CD4-positive, alpha-beta memory T cell (primary cell): ENCODE measurements at regions not wholly inside any gene's neighbourhood (a gene's known extent, or its start where the extent isn't known, plus 50 kb on each side); places are given as distances from the start of the nearest gene placed in this dataset.

Experiments
- CTCF ChIA-PET: fragments of 350-600 bp; sonication (Branson Sonifier 250); formaldehyde crosslinking; loops from one replicate; lab custom pipeline; 2021; ENCODE audit warnings: inconsistent platforms; ENCODE audit not compliant: partially characterized antibody; lab: Charles Lee
- POLR2A ChIA-PET: fragments of 350-600 bp; sonication (Branson Sonifier 250); formaldehyde crosslinking; loops from one replicate; lab custom pipeline; 2021; ENCODE audit not compliant: partially characterized antibody; lab: Charles Lee
- DNase-seq, 5 donors: peaks; one replicate each; pipeline versions ENCODE4 v3.0.0 to v3.0.0-alpha.2; 2020 to 2022; ENCODE audit warnings: mixed read lengths in 1 of 5
- H3K27ac ChIP-seq: one replicate; pipeline ENCODE4 v1.7.0; 2013; ENCODE audit warnings: low read depth, low read length
- H3K27me3 ChIP-seq: 2 replicates; pipeline ENCODE4 v1.7.0; 2013; ENCODE audit warnings: mild to moderate bottlenecking, low read length, moderate library complexity; ENCODE audit not compliant: insufficient read depth
- H3K36me3 ChIP-seq: 2 replicates; pipeline ENCODE4 v1.7.0; 2013; ENCODE audit warnings: mild to moderate bottlenecking, low read length, moderate library complexity; ENCODE audit not compliant: insufficient read depth
- H3K4me1 ChIP-seq: 2 replicates; pipeline ENCODE4 v1.7.0; 2013; ENCODE audit warnings: mild to moderate bottlenecking, low read length, moderate library complexity; ENCODE audit not compliant: insufficient read depth
- H3K4me3 ChIP-seq, 2 donors: one replicate each; pipeline ENCODE4 v1.7.0; 2013; ENCODE audit warnings: low read length in 2 of 2, mild to moderate bottlenecking in 1 of 2
- H3K9me3 ChIP-seq, 2 donors: one replicate each; pipeline ENCODE4 v1.7.0; 2013; ENCODE audit warnings: low read length in 2 of 2, control low read depth in 1 of 2; ENCODE audit not compliant: control insufficient read depth in 1 of 2
- H3K27ac Mint-ChIP-seq, 7 donors: one replicate each; pipeline ENCODE4 v1.8.0; 2020 to 2021; ENCODE audit warnings: mixed read lengths in 7 of 7, mild to moderate bottlenecking in 6 of 7, inconsistent platforms in 3 of 7, moderate library complexity in 3 of 7
- H3K27me3 Mint-ChIP-seq, 2 donors: one replicate each; pipeline ENCODE4 v1.8.0; 2020 to 2021; ENCODE audit warnings: mixed read lengths in 2 of 2
- H3K36me3 Mint-ChIP-seq, 2 donors: one replicate each; pipeline ENCODE4 v1.8.0; 2020 to 2021; ENCODE audit warnings: mixed read lengths in 2 of 2, inconsistent platforms in 1 of 2, mild to moderate bottlenecking in 1 of 2
- H3K4me1 Mint-ChIP-seq, 4 donors: one replicate each; pipeline ENCODE4 v1.8.0; 2020 to 2021; ENCODE audit warnings: mixed read lengths in 4 of 4, mild to moderate bottlenecking in 1 of 4
- H3K4me3 Mint-ChIP-seq, 8 donors: one replicate each; pipeline ENCODE4 v1.8.0; 2020 to 2021; ENCODE audit warnings: mixed read lengths in 8 of 8, mild to moderate bottlenecking in 7 of 8, moderate library complexity in 6 of 8, inconsistent platforms in 3 of 8
- H3K9me3 Mint-ChIP-seq, 8 donors: one replicate each; pipeline ENCODE4 v1.8.0; 2020 to 2021; ENCODE audit warnings: mixed read lengths in 8 of 8, mild to moderate bottlenecking in 5 of 8, inconsistent platforms in 3 of 8, moderate library complexity in 1 of 8
- intact Hi-C: fragments of 100-400 bp; cut with micrococcal nuclease; formaldehyde crosslinking; loops from one replicate; pipeline ENCODE4 v1.15.1; 2023

DNA sequence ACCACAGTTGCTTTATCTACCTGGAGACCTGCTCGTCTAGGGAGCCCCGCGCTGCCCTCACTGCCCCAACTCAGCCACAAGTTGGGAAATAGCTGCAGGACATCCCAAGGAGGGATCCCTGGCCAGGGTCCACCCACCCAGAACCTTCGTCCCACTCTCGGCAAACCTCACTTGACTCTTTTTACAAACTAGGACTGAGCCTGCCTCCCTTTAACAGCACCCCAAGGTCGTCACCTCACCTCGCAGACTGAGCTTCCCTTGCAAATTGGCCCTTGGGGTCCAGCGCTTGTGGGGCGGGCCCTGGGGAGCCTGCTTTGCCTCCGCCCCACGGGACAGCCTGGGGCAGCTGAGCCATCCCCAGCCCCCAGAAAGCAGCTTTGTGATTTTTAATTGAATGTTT lies 1505.8 kb downstream of the TBC1D22A start:
- peaks cover 3 to 9% of the 10 kb centered on the region in 2 donors for H3K27me3 Mint-ChIP-seq
- H3K4me3 Mint-ChIP-seq, result no peak overlapping the region
- no peaks in the 10 kb centered on the region for H3K27me3 ChIP-seq
- no peak for DNase-seq
- no peak overlapping the region for H3K27ac ChIP-seq
- H3K4me1 ChIP-seq, result no peaks in the 10 kb centered on the region
- H3K9me3 Mint-ChIP-seq, result peaks cover 0 to 4% (median under 1%) of the 10 kb centered on the region in 8 donors
- POLR2A ChIA-PET, result no interaction called here
- no peaks in the 10 kb centered on the region for H3K9me3 ChIP-seq
- peak overlapping the region in 1 of 7 donors; percentile 45 for H3K27ac Mint-ChIP-seq
- no peak overlapping the region for H3K4me3 ChIP-seq
- H3K4me1 Mint-ChIP-seq, result no peaks in the 10 kb centered on the region
- CTCF ChIA-PET, result no interaction called here
- H3K36me3 Mint-ChIP-seq, result no peaks in the 10 kb centered on the region
- intact Hi-C loops, result no loop called here
- no peaks in the 10 kb centered on the region for H3K36me3 ChIP-seq

DNA sequence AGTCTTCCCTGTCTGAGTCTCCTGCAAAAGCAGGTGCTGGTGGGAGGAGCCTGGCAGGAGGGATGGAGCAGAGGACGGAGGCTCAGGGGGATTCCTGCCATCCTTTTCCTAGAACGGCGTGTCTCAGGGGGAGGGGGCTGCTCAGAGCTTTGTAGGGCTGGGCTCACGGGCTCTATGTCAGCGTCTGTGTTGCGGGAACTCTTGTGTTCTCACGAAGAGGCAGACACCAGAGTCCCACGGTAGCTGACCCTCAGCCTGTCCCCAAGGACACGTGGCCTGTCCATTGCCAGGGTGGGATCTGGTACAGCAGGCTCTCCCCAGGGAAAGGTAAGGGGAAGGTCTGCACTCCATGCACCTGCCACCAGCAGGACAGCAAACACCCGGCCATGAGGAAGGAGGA lies 1505.2 kb downstream of the TBC1D22A start:
- no peaks in the 10 kb centered on the region for H3K9me3 ChIP-seq
- H3K27me3 ChIP-seq, result no peaks in the 10 kb centered on the region
- no peaks in the 10 kb centered on the region for H3K36me3 Mint-ChIP-seq
- ChIA-PET POLR2A (no interaction called here), CTCF (no interaction called here)
- H3K27ac ChIP-seq, result no peak overlapping the region
- H3K4me3 Mint-ChIP-seq, result no peak overlapping the region
- no peaks in the 10 kb centered on the region for H3K36me3 ChIP-seq
- no peak for DNase-seq
- intact Hi-C loops, result no loop called here
- H3K4me1 ChIP-seq, result no peaks in the 10 kb centered on the region
- peaks cover 3 to 9% of the 10 kb centered on the region in 2 donors for H3K27me3 Mint-ChIP-seq
- no peak overlapping the region for H3K27ac Mint-ChIP-seq
- H3K9me3 Mint-ChIP-seq, result peaks cover 0 to 4% (median under 1%) of the 10 kb centered on the region in 8 donors
- no peaks in the 10 kb centered on the region for H3K4me1 Mint-ChIP-seq
- no peak overlapping the region for H3K4me3 ChIP-seq

DNA sequence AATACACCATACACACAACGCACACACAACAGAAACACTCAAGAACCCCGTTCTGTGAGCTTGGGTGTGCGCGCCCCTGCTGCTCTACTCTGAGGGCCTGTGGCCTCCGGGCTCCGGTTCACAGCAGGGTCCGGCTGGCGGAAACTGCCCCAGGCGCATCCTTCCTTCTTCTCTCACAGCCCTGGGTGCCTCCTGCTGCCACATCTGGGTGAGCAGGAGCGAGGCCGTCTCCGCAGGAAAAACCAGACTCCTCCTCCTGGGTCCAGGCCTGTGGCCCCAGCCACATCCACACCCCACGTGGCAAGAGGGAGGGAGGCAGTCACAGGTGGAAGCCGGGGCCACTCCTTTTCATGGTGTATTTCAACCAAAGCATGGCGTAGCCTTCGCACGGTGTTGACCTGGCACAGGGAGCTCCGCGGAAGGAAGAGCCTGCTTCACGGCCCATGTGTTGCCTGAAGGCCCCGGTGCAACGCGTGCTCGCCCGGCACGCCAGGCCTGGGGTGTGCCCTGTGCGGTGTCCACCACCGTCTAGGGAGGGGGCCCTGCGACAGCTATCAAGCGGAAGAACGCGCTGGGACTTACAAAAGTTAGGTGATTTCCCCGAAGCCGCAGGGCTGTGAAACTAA lies 1502.7 kb downstream of the TBC1D22A start:
- Mint-ChIP-seq H3K4me3 (no peak overlapping the region), H3K9me3 (peaks cover 0 to 4% (median 0%) of the 10 kb centered on the region in 8 donors)

DNA sequence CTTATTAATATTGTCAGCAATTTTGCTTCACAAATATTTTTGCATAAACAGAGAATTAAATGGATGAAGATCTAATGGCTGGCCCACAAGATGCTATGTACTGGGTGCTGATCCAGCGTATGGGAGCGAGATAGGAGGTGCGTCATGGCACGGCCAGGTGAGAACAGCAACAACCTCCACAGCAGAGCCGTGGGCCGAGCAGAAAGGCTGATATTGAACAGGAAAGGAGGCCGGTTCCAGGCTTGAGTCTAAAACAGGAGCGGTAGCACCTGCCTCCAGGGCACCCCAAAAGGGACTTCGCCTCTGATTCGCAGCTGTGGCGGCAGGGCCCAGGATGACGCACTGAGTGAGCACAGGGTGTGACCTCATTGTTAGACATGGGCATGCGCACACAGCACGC lies 1502.1 kb downstream of the TBC1D22A start:
- Histone ChIP-seq H3K27ac (no peak overlapping the region), H3K9me3 (no peaks in the 10 kb centered on the region), H3K4me1 (no peaks in the 10 kb centered on the region), H3K36me3 (no peaks in the 10 kb centered on the region), H3K27me3 (no peaks in the 10 kb centered on the region), H3K4me3 (no peak overlapping the region)
- Mint-ChIP-seq H3K4me1 (no peaks in the 10 kb centered on the region), H3K36me3 (no peaks in the 10 kb centered on the region), H3K9me3 (peaks cover 0 to 4% (median 0%) of the 10 kb centered on the region in 8 donors), H3K27me3 (peaks cover 3 to 8% of the 10 kb centered on the region in 2 donors), H3K4me3 (no peak overlapping the region), H3K27ac (no peak overlapping the region)
- ChIA-PET POLR2A (no interaction called here), CTCF (no interaction called here)
- no peak for DNase-seq
- intact Hi-C loops, result no loop called here

More for the DNA sequence above, 1502.7 kb downstream of the TBC1D22A start:
- POLR2A ChIA-PET, result no interaction called here
- intact Hi-C loops, result no loop called here
- Mint-ChIP-seq H3K27me3 (peaks cover 3 to 8% of the 10 kb centered on the region in 2 donors), H3K36me3 (no peaks in the 10 kb centered on the region), H3K4me1 (no peaks in the 10 kb centered on the region), H3K27ac (no peak overlapping the region)
- CTCF ChIA-PET, result no interaction called here
- Histone ChIP-seq H3K27ac (no peak overlapping the region), H3K4me1 (no peaks in the 10 kb centered on the region), H3K4me3 (no peak overlapping the region), H3K9me3 (no peaks in the 10 kb centered on the region), H3K36me3 (no peaks in the 10 kb centered on the region), H3K27me3 (no peaks in the 10 kb centered on the region)
- no peak for DNase-seq

DNA sequence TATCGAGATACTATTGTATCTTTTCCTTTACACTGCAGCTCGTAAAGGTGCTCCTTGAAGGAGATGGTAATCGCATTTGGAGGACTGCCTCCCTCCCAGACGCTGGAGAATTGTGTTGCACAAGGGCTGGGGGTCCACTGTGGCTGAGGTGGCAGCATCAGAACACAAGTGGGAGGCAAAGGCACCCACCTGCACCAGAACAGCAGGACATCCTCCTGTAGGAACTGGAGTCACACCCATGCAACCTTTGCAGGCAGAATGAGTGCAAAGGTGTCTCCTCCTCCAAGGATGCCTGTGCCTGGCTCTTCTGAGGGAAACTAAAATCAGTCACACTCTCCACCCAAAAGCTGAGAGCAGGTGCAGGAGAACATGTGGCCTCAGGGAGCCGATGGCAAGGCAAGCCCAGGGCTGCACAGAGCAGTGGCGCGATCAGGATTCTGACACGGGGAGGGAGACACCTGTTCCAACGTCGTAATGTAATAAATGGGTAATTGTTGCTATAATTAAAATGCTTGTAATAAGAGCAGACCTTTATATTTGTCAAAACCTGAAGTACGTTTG lies 1501.4 kb downstream of the TBC1D22A start:
- Histone ChIP-seq H3K27me3 (no peaks in the 10 kb centered on the region), H3K36me3 (no peaks in the 10 kb centered on the region), H3K4me1 (no peaks in the 10 kb centered on the region), H3K9me3 (no peaks in the 10 kb centered on the region), H3K27ac (no peak overlapping the region), H3K4me3 (no peak overlapping the region)
- Mint-ChIP-seq H3K27me3 (peaks cover 1 to 3% of the 10 kb centered on the region in 2 donors), H3K9me3 (no peaks in the 10 kb centered on the region), H3K4me1 (no peaks in the 10 kb centered on the region), H3K4me3 (no peak overlapping the region), H3K27ac (no peak overlapping the region), H3K36me3 (no peaks in the 10 kb centered on the region)
- CTCF ChIA-PET, result no interaction called here
- POLR2A ChIA-PET, result no interaction called here
- DNase-seq, result no peak
- intact Hi-C loops, result no loop called here

DNA sequence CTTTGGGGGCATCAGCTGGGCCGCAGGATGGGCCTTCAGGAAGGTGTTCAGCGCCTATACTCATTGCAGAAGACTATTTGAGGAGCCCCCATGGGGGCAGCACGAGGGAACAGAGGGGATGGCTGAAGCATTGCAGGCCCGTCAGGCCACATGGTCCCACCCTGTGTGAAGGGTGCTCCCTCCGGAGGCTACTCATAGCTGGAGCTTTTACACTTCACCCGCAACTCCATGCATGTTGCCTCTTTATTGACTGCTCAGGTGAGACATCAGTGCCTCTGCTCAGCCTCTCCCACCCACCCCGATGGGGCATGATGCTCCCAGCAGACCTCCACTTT lies 1500.9 kb downstream of the TBC1D22A start:
- Histone ChIP-seq H3K36me3 (no peaks in the 10 kb centered on the region), H3K27ac (no peak overlapping the region), H3K4me3 (no peak overlapping the region), H3K4me1 (no peaks in the 10 kb centered on the region), H3K27me3 (no peaks in the 10 kb centered on the region), H3K9me3 (no peaks in the 10 kb centered on the region)
- intact Hi-C loops, result no loop called here
- DNase-seq, result no peak
- H3K4me3 Mint-ChIP-seq, result no peak overlapping the region
- no peaks in the 10 kb centered on the region for H3K9me3 Mint-ChIP-seq
- ChIA-PET POLR2A (no interaction called here), CTCF (no interaction called here)
- H3K27ac Mint-ChIP-seq, result no peak overlapping the region
- peaks cover 1 to 3% of the 10 kb centered on the region in 2 donors for H3K27me3 Mint-ChIP-seq
- H3K4me1 Mint-ChIP-seq, result no peaks in the 10 kb centered on the region
- no peaks in the 10 kb centered on the region for H3K36me3 Mint-ChIP-seq

DNA sequence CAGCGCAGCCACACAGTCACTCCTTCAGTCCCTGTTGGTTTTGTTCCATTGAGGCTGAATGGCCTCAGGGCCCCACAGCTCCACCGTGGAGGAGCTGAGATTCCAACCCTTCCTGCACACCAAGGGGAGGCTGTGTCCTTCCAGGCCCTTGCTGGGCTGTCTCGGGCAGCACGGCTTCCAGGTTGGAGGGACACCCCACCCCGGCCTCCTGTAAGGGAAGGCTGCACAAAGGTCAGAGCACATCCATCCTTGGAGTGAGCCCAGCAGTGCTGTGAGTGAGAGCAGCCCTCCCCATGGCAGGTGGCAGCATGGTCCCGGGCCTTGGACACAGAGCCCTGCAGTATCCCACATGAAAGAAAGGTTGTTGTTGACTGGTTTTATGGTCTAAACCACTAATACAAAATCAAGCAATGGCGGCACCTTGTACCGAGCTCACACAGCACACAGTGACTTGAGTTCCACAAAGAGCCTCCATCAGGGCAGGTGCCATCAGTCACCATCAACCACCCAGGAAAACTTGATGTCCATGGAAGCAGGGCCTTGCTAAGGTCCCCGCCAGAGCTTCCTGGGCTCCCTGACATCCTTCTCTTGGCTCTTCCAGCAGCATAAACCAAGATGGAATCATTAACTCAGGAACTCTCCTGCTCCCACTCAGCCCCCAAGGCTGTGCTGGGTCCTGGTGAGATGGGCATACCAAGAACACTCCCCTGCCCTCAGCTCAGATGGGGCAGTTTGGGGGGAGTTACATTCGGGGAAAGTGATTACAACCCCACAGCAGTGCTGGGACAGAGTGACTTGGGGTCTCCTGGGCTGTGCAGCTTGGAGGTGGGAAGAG lies 1500.4 kb downstream of the TBC1D22A start:
- ChIA-PET POLR2A (no interaction called here), CTCF (no interaction called here)
- no peaks in the 10 kb centered on the region for H3K9me3 ChIP-seq
- Mint-ChIP-seq H3K4me3 (no peak overlapping the region), H3K27ac (no peak overlapping the region), H3K9me3 (no peaks in the 10 kb centered on the region), H3K27me3 (peaks cover 1 to 3% of the 10 kb centered on the region in 2 donors), H3K4me1 (no peaks in the 10 kb centered on the region), H3K36me3 (no peaks in the 10 kb centered on the region)
- H3K27me3 ChIP-seq, result no peaks in the 10 kb centered on the region
- no peak overlapping the region for H3K27ac ChIP-seq
- intact Hi-C loops, result no loop called here
- no peaks in the 10 kb centered on the region for H3K36me3 ChIP-seq
- H3K4me1 ChIP-seq, result no peaks in the 10 kb centered on the region
- no peak for DNase-seq
- H3K4me3 ChIP-seq, result no peak overlapping the region
